Head of caudate nucleus (tissue), 42 donors: ENCODE measurements at regions not wholly inside any gene's neighbourhood (a gene's known extent, or its start where the extent isn't known, plus 50 kb on each side); places are given as distances from the start of the nearest gene placed in this dataset.

Experiments used
- DNase-seq, 42 donors: peaks; one replicate each; pipeline versions ENCODE4 v3.0.0 to v3.0.0-alpha.2; 2020 to 2021; ENCODE audit warnings: mixed read lengths in 7 of 42
- intact Hi-C: fragments of 100-400 bp; cut with DNase I; formaldehyde crosslinking; loops from one replicate; pipeline ENCODE4 v1.15.0; 2022

- peak in 1 of 42 donors; percentile 16 for DNase-seq
- intact Hi-C loops, result no loop called here
Observed at GRCh38 chr15:79192462-79193036, 90.0 kb upstream of the ANKRD34C start.

GRCh38 chr15:79190093-79190492 lies 92.4 kb upstream of the ANKRD34C start:
- intact Hi-C loops, result no loop called here
- peak in 1 of 42 donors; percentile 12 for DNase-seq

- intact Hi-C loops, result no loop called here
Observed at GRCh38 chr15:79186616-79187015, 95.9 kb upstream of the ANKRD34C start.

GRCh38 chr15:79185199-79185598 lies 94.6 kb upstream of the RASGRF1 start:
- intact Hi-C loops, result no loop called here
- peak in 21 of 42 donors; percentile 13 to 64 (median 38) for DNase-seq

More at GRCh38 chr15:79186616-79187015, 95.9 kb upstream of the ANKRD34C start:
- peak in 1 of 42 donors; percentile 37 for DNase-seq

GRCh38 chr15:79184465-79184892 lies 93.9 kb upstream of the RASGRF1 start:
- intact Hi-C loops, result loop anchor here (1.0 kb wide), 1 partner anchor 156 kb away; no protein-coding TSS in a partner anchor
- peak; percentile 45 to 93 (median 84) for DNase-seq

- intact Hi-C loops, result no loop called here
- DNase-seq, result peak in 1 of 42 donors; percentile 13
Observed at GRCh38 chr15:79180318-79180717, 89.7 kb upstream of the RASGRF1 start.

- peak in 1 of 42 donors; percentile 1 for DNase-seq
Observed at GRCh38 chr15:79179597-79179996, 89.0 kb upstream of the RASGRF1 start.

GRCh38 chr15:79179108-79179561 lies 88.6 kb upstream of the RASGRF1 start:
- peak in 1 of 42 donors; percentile 36 for DNase-seq
- intact Hi-C loops, result no loop called here

More at GRCh38 chr15:79179597-79179996, 89.0 kb upstream of the RASGRF1 start:
- intact Hi-C loops, result no loop called here

- peak in 1 of 42 donors; percentile 18 for DNase-seq
- intact Hi-C loops, result no loop called here
Observed at GRCh38 chr15:79178594-79178993, 88.0 kb upstream of the RASGRF1 start.

GRCh38 chr15:79176151-79176550 lies 85.6 kb upstream of the RASGRF1 start:
- no peak for DNase-seq
- intact Hi-C loops, result no loop called here

GRCh38 chr15:79172801-79173460 lies 82.4 kb upstream of the RASGRF1 start:
- DNase-seq, result peak in 1 of 42 donors; percentile 9
- intact Hi-C loops, result no loop called here

GRCh38 chr15:79172032-79172481 lies 81.5 kb upstream of the RASGRF1 start:
- peak in 1 of 42 donors; percentile 34 for DNase-seq
- intact Hi-C loops, result no loop called here

- intact Hi-C loops, result no loop called here
- peak in 1 of 42 donors; percentile 28 for DNase-seq
Observed at GRCh38 chr15:79171320-79172031, 80.9 kb upstream of the RASGRF1 start.

- intact Hi-C loops, result no loop called here
- peak in 1 of 42 donors; percentile 36 for DNase-seq
Observed at GRCh38 chr15:79170256-79170664, 79.7 kb upstream of the RASGRF1 start.

- peak in 41 of 42 donors; percentile 21 to 87 (median 56) for DNase-seq
- intact Hi-C loops, result no loop called here
Observed at GRCh38 chr15:79169526-79170133, 79.0 kb upstream of the RASGRF1 start.

GRCh38 chr15:79168922-79169456 lies 78.4 kb upstream of the RASGRF1 start:
- DNase-seq, result peak in 40 of 42 donors; percentile 26 to 83 (median 58)
- intact Hi-C loops, result no loop called here

- intact Hi-C loops, result no loop called here
Observed at GRCh38 chr15:79167776-79168175, 77.2 kb upstream of the RASGRF1 start.

GRCh38 chr15:79166311-79166955 lies 75.9 kb upstream of the RASGRF1 start:
- DNase-seq, result peak in 2 of 42 donors; percentile 17 to 20
- intact Hi-C loops, result no loop called here

More at GRCh38 chr15:79167776-79168175, 77.2 kb upstream of the RASGRF1 start:
- DNase-seq, result peak in 1 of 42 donors; percentile 5
